GM19372 (cell line): ENCODE measurements at regions not wholly inside any gene's neighbourhood (a gene's known extent, or its start where the extent isn't known, plus 50 kb on each side); places are given as distances from the start of the nearest gene placed in this dataset.

Experiments
- ATAC-seq: cut with Tn5 transposase; IDR thresholded peaks from one replicate; pipeline ENCODE4 v1.9.1; 2021; ENCODE audit warnings: mild to moderate bottlenecking, low read depth, moderate library complexity; ENCODE audit not compliant: unreplicated experiment

GRCh38 chr3:56876916-56877315, 75.2 kb upstream of the ARHGEF3 start:
- ATAC-seq = no peak

DNA sequence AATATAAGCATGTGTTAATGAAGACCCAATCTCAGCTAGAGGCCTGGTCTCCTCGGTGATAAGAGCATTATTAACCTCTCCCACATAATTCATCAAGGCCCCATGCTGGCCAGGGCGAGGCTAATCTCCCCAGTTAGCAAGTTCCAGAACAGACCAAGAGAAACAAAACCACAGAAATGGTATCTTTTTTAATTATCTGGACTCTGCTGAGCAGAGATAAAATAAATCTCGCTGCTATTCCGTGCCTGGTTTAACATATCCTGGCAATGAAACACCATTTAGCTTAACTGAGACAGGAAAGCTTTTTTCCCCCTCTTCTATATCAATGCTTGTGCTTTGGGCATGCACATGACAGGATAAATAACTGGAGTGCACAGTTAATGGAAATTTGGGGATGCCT, 72.5 kb upstream of the ARHGEF3 start:
- ATAC-seq = no peak

GRCh38 chr3:56870436-56870835, 68.7 kb upstream of the ARHGEF3 start:
- no peak for ATAC-seq

- ATAC-seq = no peak
These were observed 67.6 kb upstream of the ARHGEF3 start for GRCh38 chr3:56869157-56869889.

- no peak for ATAC-seq
These were observed 67.0 kb upstream of the ARHGEF3 start for GRCh38 chr3:56868706-56869105.

- ATAC-seq = no peak
These were observed 65.9 kb upstream of the ARHGEF3 start for GRCh38 chr3:56867671-56868070.

DNA sequence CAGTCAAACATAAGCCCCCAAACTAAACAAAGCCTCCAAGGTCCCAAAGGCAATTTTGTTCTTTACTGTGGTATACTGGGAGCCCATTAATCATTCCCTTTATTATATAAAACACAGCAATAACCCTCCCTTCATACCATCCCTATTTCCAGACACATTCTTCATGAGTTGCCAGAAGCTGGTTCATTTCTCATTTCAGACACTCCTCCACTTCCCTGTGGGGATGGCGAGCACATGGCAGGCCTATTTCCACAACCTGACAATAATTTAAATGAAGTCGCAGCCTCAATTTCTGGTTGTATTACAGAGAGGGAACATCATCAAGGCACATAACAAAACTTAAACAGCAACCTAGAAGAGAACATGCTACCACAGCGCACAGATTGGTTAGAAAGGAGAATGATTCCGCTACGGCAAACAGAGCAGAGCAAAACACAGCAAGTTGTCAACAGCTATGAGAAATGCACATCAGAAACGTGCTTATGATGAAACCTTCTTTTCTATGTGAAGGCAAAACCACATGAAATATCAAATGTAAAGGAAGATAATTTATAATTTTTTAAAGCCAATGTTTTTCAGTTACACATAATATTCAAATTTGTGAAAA, 63.3 kb upstream of the ARHGEF3 start:
- no peak for ATAC-seq

DNA sequence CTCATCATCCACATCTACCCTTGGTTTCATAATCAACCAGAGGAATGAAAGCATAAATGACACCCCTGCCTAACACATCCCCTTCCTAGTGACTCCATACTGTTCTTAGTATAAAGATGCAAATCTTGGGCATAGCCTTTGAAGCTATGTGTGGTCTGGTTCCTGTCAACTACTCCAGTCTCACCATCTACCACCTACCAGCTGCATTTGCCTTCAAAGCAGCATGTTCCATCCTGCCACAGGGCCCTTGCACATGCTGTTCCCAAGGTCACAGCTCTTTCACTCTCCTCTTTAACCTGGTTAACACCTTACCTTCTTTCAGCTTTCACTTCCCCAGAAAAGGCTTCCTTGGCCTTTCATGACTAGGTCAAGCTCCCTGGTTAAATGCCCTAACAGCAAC, 62.3 kb upstream of the ARHGEF3 start:
- ATAC-seq = no peak

- ATAC-seq = no peak
These were observed 60.8 kb upstream of the ARHGEF3 start for GRCh38 chr3:56862352-56863062.

- no peak for ATAC-seq
These were observed 59.8 kb upstream of the ARHGEF3 start for GRCh38 chr3:56861511-56861910.

DNA sequence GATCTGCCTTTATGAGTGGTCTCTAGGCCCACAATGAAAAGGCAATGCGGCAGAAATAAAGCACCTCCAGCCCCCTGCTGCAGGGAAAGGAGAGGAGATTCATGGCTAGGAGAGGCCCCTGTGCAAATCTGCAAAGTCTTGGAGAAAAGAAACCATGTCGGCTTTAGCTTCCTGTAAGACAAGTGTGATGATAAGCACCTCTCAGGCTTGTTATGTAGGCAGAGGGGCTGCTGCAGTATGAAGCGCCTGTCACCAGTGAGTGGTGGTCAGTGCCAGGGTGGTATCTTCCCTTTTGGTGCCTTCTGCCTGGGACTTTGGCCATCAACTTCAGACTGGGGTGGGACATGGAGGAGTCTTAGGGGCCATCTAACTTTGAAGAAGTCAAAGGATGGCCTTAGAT, 59.2 kb upstream of the ARHGEF3 start:
- no peak for ATAC-seq

GRCh38 chr3:56860351-56860750, 58.6 kb upstream of the ARHGEF3 start:
- ATAC-seq = no peak

DNA sequence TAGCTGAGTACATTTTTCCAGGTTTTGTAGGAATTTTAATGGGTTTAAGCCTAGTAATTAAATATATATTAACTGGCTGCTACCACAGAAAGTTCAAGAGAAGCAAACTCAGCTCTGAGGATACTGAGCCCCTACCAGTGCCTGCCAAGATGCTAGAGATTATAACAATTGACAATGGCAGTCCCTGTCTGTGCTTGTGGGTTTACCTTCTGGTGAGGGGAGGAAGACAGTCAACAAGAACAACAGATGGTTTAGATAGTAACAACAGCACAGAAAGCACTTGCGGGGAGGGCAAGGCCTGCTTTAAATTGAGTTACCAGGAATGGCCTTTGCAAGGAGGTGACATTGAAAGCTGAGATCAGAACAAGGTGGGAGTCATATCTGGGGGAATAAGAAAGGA, 56.6 kb upstream of the ARHGEF3 start:
- no peak for ATAC-seq

DNA sequence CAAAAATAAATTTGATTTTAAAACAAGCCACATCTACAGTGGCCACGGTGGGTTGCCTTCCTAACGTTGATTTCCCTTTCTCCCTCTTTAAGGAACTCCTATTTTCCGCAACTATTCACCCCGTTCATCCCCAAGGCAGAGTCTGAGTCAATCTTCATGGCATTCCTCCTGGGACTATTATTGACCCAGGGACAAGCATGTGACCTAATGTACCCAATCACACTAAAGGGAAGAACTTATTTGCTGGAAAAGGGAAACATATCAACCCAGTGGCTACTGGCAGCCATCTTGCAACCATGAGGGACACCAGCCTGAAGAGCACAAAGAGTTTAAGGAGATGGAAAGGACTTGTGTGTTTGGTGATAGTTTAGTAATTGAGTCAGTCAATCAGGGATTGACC, 55.4 kb upstream of the ARHGEF3 start:
- no peak for ATAC-seq

- no peak for ATAC-seq
These were observed 55.0 kb upstream of the ARHGEF3 start for GRCh38 chr3:56856752-56857151.

DNA sequence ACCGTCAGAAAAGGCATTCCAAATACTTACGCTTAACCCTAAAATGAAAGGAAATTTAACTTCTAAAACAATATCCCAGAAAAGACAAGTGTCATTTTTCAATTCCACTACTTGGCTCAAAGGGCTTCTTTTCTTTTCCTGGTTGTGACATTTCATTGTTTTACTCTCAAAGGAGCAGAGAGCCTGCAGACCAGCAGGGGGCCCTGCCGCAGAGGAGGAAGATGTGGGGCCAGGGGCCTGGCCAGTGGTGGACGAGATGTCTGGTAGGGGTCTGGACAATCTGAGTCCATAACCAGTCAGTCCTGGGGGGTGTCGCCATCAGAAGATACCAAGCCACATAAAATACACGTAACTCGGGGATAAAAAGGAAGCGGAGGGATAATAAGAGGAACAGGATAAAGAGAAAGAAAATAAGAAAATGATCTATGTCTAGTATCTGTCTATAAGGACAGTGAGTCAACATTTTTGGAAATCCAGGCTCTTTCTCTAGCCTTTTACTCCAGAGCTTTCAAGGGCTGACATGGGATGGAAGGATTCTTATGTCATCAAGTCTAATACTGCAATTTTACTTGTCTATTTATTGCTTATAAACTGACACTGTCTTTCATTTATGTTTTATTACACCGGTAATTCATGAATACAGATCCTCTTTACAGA, 54.2 kb upstream of the ARHGEF3 start:
- no peak for ATAC-seq

- no peak for ATAC-seq
These were observed 53.3 kb upstream of the ARHGEF3 start for GRCh38 chr3:56854856-56855611.

DNA sequence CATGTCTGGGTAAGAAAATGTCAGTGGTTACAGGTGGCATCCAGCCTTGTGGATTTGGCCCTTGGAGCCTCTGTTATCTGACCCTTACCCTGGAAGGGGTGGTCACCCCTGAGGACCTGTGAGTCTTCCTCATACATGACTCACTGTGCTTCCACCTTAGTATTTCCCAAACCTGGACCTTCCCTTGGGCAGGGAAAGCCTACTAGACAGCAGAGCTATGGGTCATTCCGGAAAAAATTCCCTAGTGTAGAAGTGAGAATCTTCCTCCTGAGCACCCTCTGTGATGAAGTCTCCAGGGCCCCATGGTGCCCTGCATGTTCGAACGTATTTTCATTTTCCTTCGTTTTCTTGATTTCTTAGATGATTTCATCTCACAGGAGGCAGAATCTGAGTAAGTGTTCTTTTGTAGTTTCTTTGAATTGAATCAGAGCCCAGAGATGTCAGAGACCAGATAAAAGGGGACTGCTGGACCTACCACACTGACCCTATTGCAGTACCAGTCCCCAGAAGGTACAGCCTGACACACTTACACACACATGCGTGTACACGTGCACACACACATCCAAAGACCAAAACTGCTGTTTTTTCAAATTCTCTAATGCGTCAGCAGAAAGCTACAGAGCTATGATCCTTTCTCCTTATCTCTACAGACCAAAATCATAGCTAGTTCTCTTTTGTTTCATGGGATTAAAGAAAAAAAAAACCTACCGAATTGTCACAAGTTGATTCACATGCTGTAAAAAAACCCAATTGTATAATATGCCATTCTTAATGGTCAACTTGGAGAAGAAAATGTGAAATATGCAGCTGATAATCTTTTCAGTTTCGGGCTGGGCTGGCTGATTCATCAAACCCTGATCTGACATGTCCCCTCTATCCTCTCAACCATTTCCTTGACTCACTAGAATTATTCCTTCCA, 50.5 kb upstream of the ARHGEF3 start:
- ATAC-seq = no peak
